ENCODE measurements at regions not wholly inside any gene's neighbourhood (a gene's known extent, or its start where the extent isn't known, plus 50 kb on each side); places are given as distances from the start of the nearest gene placed in this dataset.

- ATAC-seq, result peak; percentile 63
- CTCF ChIA-PET, result interaction anchor here (0.6 to 1.4 kb wide), 5 partner anchors 16 to 633 kb away, joined by 3 to 9 read pairs (median 3); no protein-coding TSS in a partner anchor
Observed at GRCh38 chr6:167485186-167485978, 160.5 kb downstream of the TTLL2 start.

More at GRCh38 chr6:167485186-167485978, 160.5 kb downstream of the TTLL2 start:
- Histone ChIP-seq H3K4me1 (ENCODE audit: control insufficient read depth in 1 of 2, insufficient read depth in 2 of 2, low read length in 2 of 2) (no peaks in the 10 kb centered on the region; a peak in 1 of 4 replicates), H3K27me3 (ENCODE audit: insufficient read depth, low read length) (peaks cover 26% of the 10 kb centered on the region), H3K36me3 (ENCODE audit: control insufficient read depth in 1 of 2, insufficient read depth in 2 of 2, low read length in 2 of 2) (no peaks in the 10 kb centered on the region), H3K4me2 (ENCODE audit: low read length) (no peak overlapping the region), H3K79me2 (ENCODE audit: insufficient read depth, low read length) (no peaks in the 10 kb centered on the region), H3K27ac (ENCODE audit: low read depth, low read length) (no peak overlapping the region), H4K20me1 (ENCODE audit: insufficient read depth) (no peaks in the 10 kb centered on the region), H3K9ac (ENCODE audit: low read length) (no peak overlapping the region), H3K9me3 (ENCODE audit: control insufficient read depth in 1 of 2, insufficient read depth in 1 of 2, low read depth in 1 of 2, low read length in 2 of 2) (no peaks in the 10 kb centered on the region), H3K4me3 (replicated peaks in 1 of 2; ENCODE audit: low read depth in 1 of 2, low read length in 2 of 2) (no peak overlapping the region), H2AFZ (ENCODE audit: low read depth, low read length, poor library complexity, severe bottlenecking) (no peak overlapping the region), H3K9me2 (ENCODE audit: insufficient read depth) (no peaks in the 10 kb centered on the region)
- intact Hi-C loops (cut with micrococcal nuclease), result no loop called here
- RAD21 ChIA-PET (ENCODE audit: low non-redundant PET in 1 of 2, low total read pairs in 2 of 2, uncharacterized antibody in 2 of 2, unreplicated experiment in 2 of 2), result no interaction called here
- TF ChIP-seq TCF7L2 (IDR thresholded peaks at IDR 0.05; ENCODE audit: borderline replicate concordance, extremely low read depth, insufficient read depth, insufficient read length), result no peak
- peak; percentile 24 to 47 (median 25); a peak in 3 of 6 replicates for TF ChIP-seq CTCF (IDR thresholded peaks at IDR 0.05 in 2 of 3, conservative IDR thresholded peaks at IDR 0.05 in 1 of 3; ENCODE audit: borderline replicate concordance in 1 of 3, insufficient read depth in 1 of 3, low read depth in 2 of 3, low read length in 2 of 3)
- TF ChIP-seq POLR2A (IDR thresholded peaks at IDR 0.05; ENCODE audit: borderline replicate concordance, extremely low read depth, insufficient read depth, insufficient read length), result no peak
- TF ChIP-seq ZBTB33 (IDR thresholded peaks at IDR 0.05; ENCODE audit: extremely low read depth, insufficient replicate concordance, low read length), result no peak
- no peak for TF ChIP-seq JUND (IDR thresholded peaks at IDR 0.05)
- no peak for TF ChIP-seq ATF3 (IDR thresholded peaks at IDR 0.05)
- TF ChIP-seq CEBPB (IDR thresholded peaks at IDR 0.05; ENCODE audit: low read depth), result no peak
- TF ChIP-seq RAD21 (IDR thresholded peaks at IDR 0.05; ENCODE audit: low read depth), result peak; percentile 57
- no peak for TF ChIP-seq EZH2 (IDR thresholded peaks at IDR 0.05)
- TF ChIP-seq SIN3A (IDR thresholded peaks at IDR 0.05; ENCODE audit: low read depth), result no peak
- no TSS peak for BruUV-seq (replicated peaks)
- no peak for DNase-seq (ENCODE audit: low read depth, low spot score)
- POLR2A ChIA-PET, result no interaction called here

Measured in HCT116 (cell line).